Gastroesophageal sphincter (tissue), 4 donors: ENCODE measurements at regions not wholly inside any gene's neighbourhood (a gene's known extent, or its start where the extent isn't known, plus 50 kb on each side); places are given as distances from the start of the nearest gene placed in this dataset.

Source experiments
- ATAC-seq: fragments of 150-250 bp; one replicate; pipeline ENCODE4 v1.9.1; 2016; ENCODE audit warnings: mild to moderate bottlenecking, moderate library complexity
- H3K27ac ChIP-seq, 4 donors: fragments of 200-600 bp; sonication (generic) in 3 of 4; 1 replicate in 3 of 4; 2 replicates in 1 of 4; pipeline ENCODE4 v1.5.1; 2016 to 2019
- H3K27me3 ChIP-seq: fragments of 200-600 bp; sonication (generic); one replicate; pipeline ENCODE4 v1.5.1; 2019
- H3K36me3 ChIP-seq, 2 donors: fragments of 200-600 bp; sonication (generic); one replicate each; pipeline ENCODE4 v1.5.1; 2019; ENCODE audit warnings: control low read depth in 1 of 2
- H3K4me1 ChIP-seq, 3 donors: fragments of 200-600 bp; sonication (generic); 1 replicate in 2 of 3; 2 replicates in 1 of 3; pipeline ENCODE4 v1.5.1; 2016 to 2019; ENCODE audit warnings: control low read depth in 2 of 3
- H3K4me3 ChIP-seq, 2 donors: fragments of 200-600 bp; sonication (generic); one replicate each; pipeline ENCODE4 v1.5.1; 2019; ENCODE audit warnings: mild to moderate bottlenecking in 1 of 2, moderate library complexity in 1 of 2
- H3K9me3 ChIP-seq, 3 donors: fragments of 200-600 bp; sonication (generic); one replicate each; pipeline ENCODE4 v1.5.1; 2017 to 2019; ENCODE audit warnings: control low read depth in 2 of 3
- CTCF ChIP-seq, 4 experiments: fragments of 200-600 bp in 2 of 4; fragments of 450-650 bp in 2 of 4; sonication (generic) in 1 of 4; IDR thresholded peaks; one replicate each; pipeline ENCODE4 v1.5.1; 2017 to 2019; ENCODE audit warnings: antibody characterized with exemption in 4 of 4, mild to moderate bottlenecking in 2 of 4, moderate library complexity in 2 of 4
- EP300 ChIP-seq: sonication (generic); formaldehyde crosslinking; IDR thresholded peaks from one replicate; pipeline ENCODE4 v1.6.1; 2017; ENCODE audit warnings: antibody characterized with exemption, mild to moderate bottlenecking
- POLR2A ChIP-seq, 2 donors: fragments of 450-650 bp; IDR thresholded peaks; one replicate each; pipeline ENCODE4 v1.6.1; 2017; ENCODE audit warnings: antibody characterized with exemption in 2 of 2, mild to moderate bottlenecking in 2 of 2, moderate library complexity in 1 of 2
- POLR2AphosphoS5 ChIP-seq: sonication (generic); formaldehyde crosslinking; IDR thresholded peaks from one replicate; pipeline ENCODE4 v1.6.1; 2017; ENCODE audit warnings: antibody characterized with exemption
- WGBS, 2 donors: methylation state at CpG; one replicate each; pipeline ENCODE4 v1.1.5; 2018; ENCODE audit warnings: low coverage in 1 of 2; 5-methylcytosine and 5-hydroxymethylcytosine counted together

GRCh38 chr1:224846119-224846907 lies 83.2 kb upstream of the DNAH14 start:
- no peak overlapping the region for H3K4me3 ChIP-seq
- ATAC-seq = no peak
- no peaks in the 10 kb centered on the region for H3K27me3 ChIP-seq
- no peaks in the 10 kb centered on the region for H3K36me3 ChIP-seq
- H3K27ac ChIP-seq = no peak overlapping the region
- H3K4me1 ChIP-seq = no peaks in the 10 kb centered on the region
- H3K9me3 ChIP-seq = peaks cover 0 to 15% (median 0%) of the 10 kb centered on the region in 3 donors
- WGBS, 2 donors = 33 to 65% methylated on average over 1 to 2 of the region's 2 CpGs
- no peak for TF ChIP-seq EP300
- TF ChIP-seq POLR2AphosphoS5 = no peak
- no peak for TF ChIP-seq POLR2A (IDR thresholded peaks at IDR 0.05)
- TF ChIP-seq CTCF (IDR thresholded peaks at IDR 0.05) = no peak

- 100% methylated on average over 1 of the region's 2 CpGs; no CpG with 5 or more reads in 1 of the 2 donors for WGBS, 2 donors
- H3K9me3 ChIP-seq = no peaks in the 10 kb centered on the region
- H3K36me3 ChIP-seq = no peaks in the 10 kb centered on the region
- no peak overlapping the region for H3K27ac ChIP-seq
- no peak overlapping the region for H3K4me3 ChIP-seq
- no peak for TF ChIP-seq EP300
- no peak for TF ChIP-seq POLR2A (IDR thresholded peaks at IDR 0.05)
- no peak for TF ChIP-seq CTCF (IDR thresholded peaks at IDR 0.05)
- no peak for ATAC-seq
- H3K27me3 ChIP-seq = no peaks in the 10 kb centered on the region
- H3K4me1 ChIP-seq = no peaks in the 10 kb centered on the region
Measured at GRCh38 chr1:224850446-224850845, 79.0 kb upstream of the DNAH14 start.

GRCh38 chr1:224851210-224851847 lies 78.1 kb upstream of the DNAH14 start:
- Histone ChIP-seq H3K9me3 (no peaks in the 10 kb centered on the region), H3K36me3 (no peaks in the 10 kb centered on the region), H3K27ac (no peak overlapping the region), H3K4me1 (no peaks in the 10 kb centered on the region), H3K27me3 (no peaks in the 10 kb centered on the region), H3K4me3 (no peak overlapping the region)
- TF ChIP-seq POLR2AphosphoS5 (no peak), POLR2A (IDR thresholded peaks at IDR 0.05) (no peak), EP300 (no peak), CTCF (IDR thresholded peaks at IDR 0.05) (peak; percentile 7 to 61 (median 30))
- 44% methylated on average over 3 of the region's 6 CpGs; no CpG with 5 or more reads in 1 of the 2 donors for WGBS, 2 donors
- ATAC-seq = no peak

- 60 to 85% methylated on average over 5 to 6 of the region's 9 CpGs for WGBS, 2 donors
- peak; percentile 31 for ATAC-seq
- no peak for TF ChIP-seq POLR2AphosphoS5
- TF ChIP-seq EP300 = no peak
- no peak for TF ChIP-seq CTCF (IDR thresholded peaks at IDR 0.05)
- no peak for TF ChIP-seq POLR2A (IDR thresholded peaks at IDR 0.05)
Measured at GRCh38 chr1:224851848-224852261, 77.6 kb upstream of the DNAH14 start.

More at GRCh38 chr1:224851848-224852261, 77.6 kb upstream of the DNAH14 start:
- Histone ChIP-seq H3K27me3 (no peaks in the 10 kb centered on the region), H3K9me3 (no peaks in the 10 kb centered on the region), H3K4me3 (no peak overlapping the region), H3K4me1 (no peaks in the 10 kb centered on the region), H3K27ac (no peak overlapping the region), H3K36me3 (no peaks in the 10 kb centered on the region)
